K562 (cell line): ENCODE measurements at regions not wholly inside any gene's neighbourhood (a gene's known extent, or its start where the extent isn't known, plus 50 kb on each side); places are given as distances from the start of the nearest gene placed in this dataset.

ENCODE experiments used
- ATAC-seq: fragments of 200-7000 bp; cut with Tn5 transposase; 3 replicates; pipeline ENCODE4 v1.9.1; 2020; ENCODE audit warnings: moderate library complexity
- BruUV-seq: library from RNA; stranded (reverse); fragments of 400-500 nt; replicated peaks from 2 replicates; lab custom pipeline; 2021; lab: Mats Ljungman, UMichigan
- CTCF ChIA-PET: fragments of 300-600 bp; formaldehyde crosslinking; extraction: SDS; loops from one replicate; lab custom pipeline; 2021; ENCODE audit warnings: low intra/inter-chr PET ratio; lab: Yijun Ruan, JAX
- POLR2A ChIA-PET: fragments of 300-600, 350-650 bp; sonication (Branson Sonifier 250); formaldehyde crosslinking; extraction: SDS; loops from one replicate; lab custom pipeline; 2021; ENCODE audit warnings: antibody characterized with exemption, inconsistent platforms; lab: Yijun Ruan, JAX
- DNase-seq, 4 experiments: peaks; one replicate each; pipeline versions ENCODE4 v3.0.0 to v3.0.0-alpha.2; 2011 to 2018; ENCODE audit warnings: low spot score in 3 of 4, mixed read lengths in 3 of 4; ENCODE audit errors: extremely low read depth in 1 of 4
- FAIRE-seq: peaks from 2 replicates; lab custom pipeline; 2011; peaks lifted over from hg19 to GRCh38; lab: Jason Lieb, UNC
- H2AFZ ChIP-seq: 2 replicates; pipeline ENCODE4 v1.6.0; 2011; ENCODE audit warnings: low read depth, low read length, control low read depth, inconsistent platforms
- H3K27ac ChIP-seq: fragments of 200-600 bp; 3 replicates; pipeline ENCODE4 v1.8.0; 2011; ENCODE audit warnings: low read depth, mild to moderate bottlenecking, control low read depth, inconsistent platforms, low read length, moderate library complexity, mixed read lengths; ENCODE audit errors: extremely low read depth
- H3K27me3 ChIP-seq, 2 experiments: fragments of 300-600 bp in 1 of 2; 2 replicates in 1 of 2; 3 replicates in 1 of 2; pipeline versions ENCODE4 v1.6.0 to v1.8.0; 2011; ENCODE audit warnings: inconsistent platforms in 2 of 2, low read length in 2 of 2, mild to moderate bottlenecking in 1 of 2, mixed read lengths in 1 of 2, moderate library complexity in 1 of 2; ENCODE audit not compliant: control insufficient read depth in 2 of 2, insufficient read depth in 2 of 2
- H3K36me3 ChIP-seq: fragments of 300-600 bp; 3 replicates; pipeline ENCODE4 v1.8.0; 2011; ENCODE audit warnings: mild to moderate bottlenecking, low read length, inconsistent platforms; ENCODE audit not compliant: control insufficient read depth, insufficient read depth
- H3K4me1 ChIP-seq, 2 experiments: fragments of 200-600 bp in 1 of 2; replicated peaks in 1 of 2; 2 replicates in 1 of 2; 3 replicates in 1 of 2; pipeline versions ENCODE4 v1.5.1 to v1.8.0; 2011; ENCODE audit warnings: inconsistent platforms in 2 of 2, low read length in 2 of 2, mild to moderate bottlenecking in 1 of 2, mixed read lengths in 1 of 2, moderate library complexity in 1 of 2; ENCODE audit not compliant: control insufficient read depth in 2 of 2, insufficient read depth in 2 of 2
- H3K4me2 ChIP-seq: 2 replicates; pipeline ENCODE4 v1.6.1; 2011; ENCODE audit warnings: low read length, control low read depth, inconsistent platforms, mixed read lengths; ENCODE audit not compliant: insufficient read depth
- H3K4me3 ChIP-seq: fragments of 200-600 bp; sonication (generic), shearing (Covaris generic); 2 replicates; pipeline ENCODE4 v1.5.1; 2016; ENCODE audit warnings: control low read depth, inconsistent platforms
- H3K79me2 ChIP-seq: fragments of 200-600 bp; 3 replicates; pipeline ENCODE4 v1.8.0; 2011; ENCODE audit warnings: low read length, inconsistent platforms; ENCODE audit not compliant: control insufficient read depth, insufficient read depth
- H3K9ac ChIP-seq, 2 experiments: 2 replicates each; pipeline versions ENCODE4 v1.6.0 to v1.6.1; 2011; ENCODE audit warnings: low read depth in 2 of 2, low read length in 2 of 2, control low read depth in 1 of 2, inconsistent platforms in 1 of 2, mild to moderate bottlenecking in 1 of 2, mixed read lengths in 1 of 2; ENCODE audit not compliant: insufficient read depth in 1 of 2
- H3K9me1 ChIP-seq: one replicate; pipeline ENCODE4 v1.6.0; 2011; ENCODE audit warnings: inconsistent platforms, mild to moderate bottlenecking, low read length, moderate library complexity; ENCODE audit not compliant: control insufficient read depth, insufficient read depth
- H3K9me3 ChIP-seq: replicated peaks from 2 replicates; pipeline ENCODE4 v1.5.1; 2011; ENCODE audit warnings: low read depth, low read length, inconsistent platforms; ENCODE audit not compliant: control insufficient read depth, insufficient read depth
- H4K20me1 ChIP-seq: replicated peaks from 2 replicates; pipeline ENCODE4 v1.6.1; 2011; ENCODE audit warnings: low read length, inconsistent platforms, mixed read lengths; ENCODE audit not compliant: control insufficient read depth, insufficient read depth
- ATF3 ChIP-seq, 2 experiments: fragments of 450-650 bp in 1 of 2; sonication (generic) in 1 of 2; formaldehyde crosslinking in 1 of 2; IDR thresholded peaks in 1 of 2; conservative IDR thresholded peaks in 1 of 2; 2 replicates each; pipeline versions ENCODE4 v1.6.1 to v1.8.1; 2016 to 2023; ENCODE audit warnings: mild to moderate bottlenecking in 2 of 2, moderate library complexity in 2 of 2, inconsistent platforms in 1 of 2, missing genetic modification reagents in 1 of 2
- CEBPG ChIP-seq, 3 experiments: fragments of 200-800 bp in 1 of 3; sonication (Bioruptor generic) in 1 of 3; sonication (generic) in 1 of 3; formaldehyde crosslinking in 1 of 3; IDR thresholded peaks in 2 of 3; conservative IDR thresholded peaks in 1 of 3; 2 replicates each; pipeline versions ENCODE4 v1.6.1 to v1.8.0; 2016 to 2022; ENCODE audit warnings: missing compliant biosample characterization in 2 of 3, missing genetic modification characterization in 2 of 3, mild to moderate bottlenecking in 1 of 3, missing genetic modification reagents in 1 of 3
- KDM1A ChIP-seq, 2 experiments: fragments of 450-650 bp; IDR thresholded peaks; 2 replicates each; pipeline ENCODE4 v1.6.1; 2016; ENCODE audit warnings: mild to moderate bottlenecking in 2 of 2
- KDM5B ChIP-seq: fragments of 200-600 bp; sonication (generic); IDR thresholded peaks from 2 replicates; pipeline ENCODE4 v1.6.1; 2012; ENCODE audit warnings: low read depth, mild to moderate bottlenecking, moderate library complexity, low read length, control low read depth, inconsistent platforms; ENCODE audit not compliant: insufficient replicate concordance
- MCM3 ChIP-seq: fragments of 450-650 bp; IDR thresholded peaks from 2 replicates; pipeline ENCODE4 v1.6.1; 2016
- MEF2A ChIP-seq: IDR thresholded peaks from 2 replicates; pipeline ENCODE4 v1.6.1; 2011; ENCODE audit warnings: low read depth, mild to moderate bottlenecking, low read length, moderate library complexity; ENCODE audit not compliant: control insufficient read depth
- NR2C2 ChIP-seq, 2 experiments: fragments of 200-800 bp in 1 of 2; sonication (Bioruptor generic) in 1 of 2; sonication (generic) in 1 of 2; formaldehyde crosslinking in 1 of 2; IDR thresholded peaks; 2 replicates each; pipeline versions ENCODE4 v1.6.1 to v1.8.0; 2016 to 2022; ENCODE audit warnings: mild to moderate bottlenecking in 1 of 2, missing compliant biosample characterization in 1 of 2, missing genetic modification characterization in 1 of 2, missing genetic modification reagents in 1 of 2
- PML ChIP-seq: IDR thresholded peaks from 2 replicates; pipeline ENCODE4 v1.6.1; 2012; ENCODE audit warnings: low read length, inconsistent platforms
- SLC30A9 ChIP-seq: fragments of 250-450 bp; sonication (Bioruptor Pico); IDR thresholded peaks from 2 replicates; pipeline ENCODE4 v1.8.0; 2022; ENCODE audit warnings: mild to moderate bottlenecking, moderate library complexity
- SRSF9 ChIP-seq: fragments of 200-400 bp; formaldehyde crosslinking; IDR thresholded peaks from 2 replicates; pipeline ENCODE4 v1.6.1; 2017; ENCODE audit warnings: low read depth, low read length, borderline replicate concordance
- TCF15 ChIP-seq: fragments of 250-450 bp; sonication (Bioruptor Pico); IDR thresholded peaks from 2 replicates; pipeline ENCODE4 v1.8.0; 2022; ENCODE audit warnings: moderate library complexity, mild to moderate bottlenecking, inconsistent platforms
- TCF7 ChIP-seq: sonication (generic); IDR thresholded peaks from 2 replicates; pipeline ENCODE4 v1.6.1; 2016; ENCODE audit warnings: antibody characterized with exemption, borderline replicate concordance
- USF2 ChIP-seq: sonication (generic); formaldehyde crosslinking; IDR thresholded peaks from 2 replicates; pipeline ENCODE4 v1.5.0; 2020; ENCODE audit warnings: missing genetic modification reagents
- ZNF184 ChIP-seq: sonication (generic); formaldehyde crosslinking; IDR thresholded peaks from 2 replicates; pipeline ENCODE4 v1.5.0; 2020; ENCODE audit warnings: missing genetic modification reagents
- ZNF436 ChIP-seq: fragments of 250-450, 450-650 bp; sonication (Bioruptor Pico); formaldehyde crosslinking; IDR thresholded peaks from 2 replicates; pipeline ENCODE4 v1.7.0; 2020; ENCODE audit warnings: mild to moderate bottlenecking
- ZNF695 ChIP-seq: fragments of 450-650 bp; formaldehyde crosslinking; IDR thresholded peaks from 2 replicates; pipeline ENCODE4 v1.4.0; 2020; ENCODE audit warnings: mild to moderate bottlenecking, moderate library complexity
- ZNF778 ChIP-seq: fragments of 450-650 bp; formaldehyde crosslinking; IDR thresholded peaks from 2 replicates; pipeline ENCODE4 v1.4.0; 2020; ENCODE audit warnings: mild to moderate bottlenecking, moderate library complexity
- WGBS: fragments of 100-300 bp; shearing (Covaris generic); methylation state at CpG from one replicate; pipeline ENCODE4 v1.1.6; 2016; ENCODE audit warnings: low coverage, mixed read lengths; ENCODE audit not compliant: insufficient coverage; ENCODE audit errors: missing lambda C conversion rate; 5-methylcytosine and 5-hydroxymethylcytosine counted together
- in situ Hi-C: fragments of 300-500 bp; cut with MboI; formaldehyde crosslinking; loops from 4 replicates; pipeline ENCODE4 v1.15.0; 2018; ENCODE audit warnings: inconsistent platforms, mixed read lengths
- intact Hi-C: fragments of 100-400 bp; cut with micrococcal nuclease; formaldehyde crosslinking; loops from 2 replicates; pipeline ENCODE4 v1.14.2; 2022
- TF ChIP-seq, protein P1 (sequence below): fragments of 450-650 bp; formaldehyde crosslinking; IDR thresholded peaks from 2 replicates; pipeline ENCODE4 v1.4.0; 2020; ENCODE audit warnings: mild to moderate bottlenecking, moderate library complexity

GRCh38 chr13:50678464-50679162 lies 164.9 kb downstream of the DLEU7 start:
- no peak overlapping the region for H3K9ac ChIP-seq
- H3K27me3 ChIP-seq: no peaks in the 10 kb centered on the region
- FAIRE-seq (peak; percentile 37), ATAC-seq (peak; percentile 74), DNase-seq (peak in 1 of 4 experiments; percentile 30)
- H4K20me1 ChIP-seq: no peaks in the 10 kb centered on the region
- in situ Hi-C loops: no loop called here
- no peaks in the 10 kb centered on the region for H3K36me3 ChIP-seq
- intact Hi-C loops: no loop called here
- no peaks in the 10 kb centered on the region for H3K9me1 ChIP-seq
- peaks cover 0 to 15% of the 10 kb centered on the region in 2 experiments; a peak in 3 of 5 replicates for H3K4me1 ChIP-seq
- no peaks in the 10 kb centered on the region for H3K9me3 ChIP-seq
- H3K27ac ChIP-seq: no peak overlapping the region
- no peak overlapping the region for H3K4me3 ChIP-seq
- H2AFZ ChIP-seq: no peak overlapping the region
- ChIA-PET CTCF (no interaction called here), POLR2A (interaction anchor here (0.5 kb wide), 1 partner anchor 397 kb away, joined by 3 read pairs; no protein-coding TSS in a partner anchor)
- BruUV-seq: no TSS peak
- 14% methylated on average over 4 of the region's 6 CpGs for WGBS
- no peak overlapping the region for H3K4me2 ChIP-seq
- H3K79me2 ChIP-seq: no peaks in the 10 kb centered on the region
- TF ChIP-seq CEBPG (CRISPR knock-in tag; IDR thresholded peaks at IDR 0.05) (peak; percentile 76; the same call in 1 of the 2 replicates), CEBPG (tag; conservative IDR thresholded peaks at IDR 0.05 in 1 of 2, IDR thresholded peaks at IDR 0.05 in 1 of 2) (peak in 1 of 2 experiments; percentile 77; a peak in 1 of 4 replicates), ZNF436 (CRISPR knock-in tag) (no peak), ZNF778 (CRISPR knock-in tag) (no peak), ZNF695 (CRISPR knock-in tag) (no peak), SLC30A9 (CRISPR knock-in tag) (no peak), TCF15 (no peak), SRSF9 (no peak), MEF2A (no peak), ATF3 (IDR thresholded peaks at IDR 0.05) (peak; percentile 45; the same call in 1 of the 2 replicates), ATF3 (CRISPR knock-in tag; conservative IDR thresholded peaks at IDR 0.05) (no peak), USF2 (CRISPR knock-in tag) (no peak), KDM5B (no peak), NR2C2 (CRISPR knock-in tag; IDR thresholded peaks at IDR 0.05) (no peak), NR2C2 (tag; IDR thresholded peaks at IDR 0.05) (peak; percentile 18; the same call in 1 of the 2 replicates), PML (no peak), ZNF184 (CRISPR knock-in tag) (no peak), KDM1A (IDR thresholded peaks at IDR 0.05) (no peak), TCF7 (no peak), MCM3 (no peak)
- TF ChIP-seq, protein P1, sequence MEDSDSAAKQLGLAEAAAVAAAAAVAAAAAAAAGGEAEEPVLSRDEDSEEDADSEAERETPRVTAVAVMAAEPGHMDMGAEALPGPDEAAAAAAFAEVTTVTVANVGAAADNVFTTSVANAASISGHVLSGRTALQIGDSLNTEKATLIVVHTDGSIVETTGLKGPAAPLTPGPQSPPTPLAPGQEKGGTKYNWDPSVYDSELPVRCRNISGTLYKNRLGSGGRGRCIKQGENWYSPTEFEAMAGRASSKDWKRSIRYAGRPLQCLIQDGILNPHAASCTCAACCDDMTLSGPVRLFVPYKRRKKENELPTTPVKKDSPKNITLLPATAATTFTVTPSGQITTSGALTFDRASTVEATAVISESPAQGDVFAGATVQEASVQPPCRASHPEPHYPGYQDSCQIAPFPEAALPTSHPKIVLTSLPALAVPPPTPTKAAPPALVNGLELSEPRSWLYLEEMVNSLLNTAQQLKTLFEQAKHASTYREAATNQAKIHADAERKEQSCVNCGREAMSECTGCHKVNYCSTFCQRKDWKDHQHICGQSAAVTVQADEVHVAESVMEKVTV: no peak
